ENCODE measurements at regions not wholly inside any gene's neighbourhood (a gene's known extent, or its start where the extent isn't known, plus 50 kb on each side); places are given as distances from the start of the nearest gene placed in this dataset.

- Histone ChIP-seq H3K27me3 (ENCODE audit: control insufficient read depth, insufficient read depth, low read length, poor library complexity, severe bottlenecking) (no peaks in the 10 kb centered on the region), H3K9ac (ENCODE audit: extremely low read depth, low read length, poor library complexity, severe bottlenecking) (no peak overlapping the region), H3K27ac (ENCODE audit: low read depth, low read length) (no peak overlapping the region), H3K9me3 (ENCODE audit: control insufficient read depth, low read length) (no peaks in the 10 kb centered on the region), H3K4me1 (ENCODE audit: control insufficient read depth, insufficient read depth, low read length) (no peaks in the 10 kb centered on the region), H3K4me3 (ENCODE audit: low read length) (no peak overlapping the region), H3K36me3 (ENCODE audit: control insufficient read depth, insufficient read depth, low read length) (no peaks in the 10 kb centered on the region)
- 82 to 100% methylated on average over 1 to 2 of the region's 2 CpGs for WGBS, 2 experiments (ENCODE audit: insufficient coverage in 1 of 2, insufficient read length in 1 of 2)
- TF ChIP-seq, protein P1, sequence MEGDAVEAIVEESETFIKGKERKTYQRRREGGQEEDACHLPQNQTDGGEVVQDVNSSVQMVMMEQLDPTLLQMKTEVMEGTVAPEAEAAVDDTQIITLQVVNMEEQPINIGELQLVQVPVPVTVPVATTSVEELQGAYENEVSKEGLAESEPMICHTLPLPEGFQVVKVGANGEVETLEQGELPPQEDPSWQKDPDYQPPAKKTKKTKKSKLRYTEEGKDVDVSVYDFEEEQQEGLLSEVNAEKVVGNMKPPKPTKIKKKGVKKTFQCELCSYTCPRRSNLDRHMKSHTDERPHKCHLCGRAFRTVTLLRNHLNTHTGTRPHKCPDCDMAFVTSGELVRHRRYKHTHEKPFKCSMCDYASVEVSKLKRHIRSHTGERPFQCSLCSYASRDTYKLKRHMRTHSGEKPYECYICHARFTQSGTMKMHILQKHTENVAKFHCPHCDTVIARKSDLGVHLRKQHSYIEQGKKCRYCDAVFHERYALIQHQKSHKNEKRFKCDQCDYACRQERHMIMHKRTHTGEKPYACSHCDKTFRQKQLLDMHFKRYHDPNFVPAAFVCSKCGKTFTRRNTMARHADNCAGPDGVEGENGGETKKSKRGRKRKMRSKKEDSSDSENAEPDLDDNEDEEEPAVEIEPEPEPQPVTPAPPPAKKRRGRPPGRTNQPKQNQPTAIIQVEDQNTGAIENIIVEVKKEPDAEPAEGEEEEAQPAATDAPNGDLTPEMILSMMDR (conservative IDR thresholded peaks at IDR 0.05): no peak
- Mint-ChIP-seq H3K27me3 (ENCODE audit: insufficient read depth) (peaks cover 6% of the 10 kb centered on the region), H3K27ac (no peak overlapping the region), H3K9me3 (no peaks in the 10 kb centered on the region), H3K4me3 (no peak overlapping the region), H3K4me1 (no peaks in the 10 kb centered on the region), H3K36me3 (ENCODE audit: low read depth) (no peaks in the 10 kb centered on the region)
- no peak for DNase-seq
Observed at GRCh38 chr1:19559641-19560040, 74.3 kb upstream of the CAPZB start.

- peaks cover 5% of the 10 kb centered on the region for H3K9me3 Mint-ChIP-seq
- H3K27ac Mint-ChIP-seq: no peak overlapping the region
- Histone ChIP-seq H3K9ac (ENCODE audit: extremely low read depth, low read length, poor library complexity, severe bottlenecking) (no peak overlapping the region), H3K36me3 (ENCODE audit: control insufficient read depth, insufficient read depth, low read length) (no peaks in the 10 kb centered on the region), H3K9me3 (ENCODE audit: control insufficient read depth, low read length) (peaks cover 3% of the 10 kb centered on the region), H3K27ac (ENCODE audit: low read depth, low read length) (no peak overlapping the region), H3K4me1 (ENCODE audit: control insufficient read depth, insufficient read depth, low read length) (no peaks in the 10 kb centered on the region), H3K27me3 (ENCODE audit: control insufficient read depth, insufficient read depth, low read length, poor library complexity, severe bottlenecking) (no peaks in the 10 kb centered on the region), H3K4me3 (ENCODE audit: low read length) (no peak overlapping the region)
- H3K4me3 Mint-ChIP-seq: no peak overlapping the region
- H3K4me1 Mint-ChIP-seq: no peaks in the 10 kb centered on the region
- TF ChIP-seq, protein P1 (conservative IDR thresholded peaks at IDR 0.05): no peak
- WGBS, 2 experiments (ENCODE audit: insufficient coverage in 1 of 2, insufficient read length in 1 of 2): 67 to 77% methylated on average over 1 of the region's 1 CpG
- peaks cover 6% of the 10 kb centered on the region for H3K27me3 Mint-ChIP-seq (ENCODE audit: insufficient read depth)
- DNase-seq: no peak
- H3K36me3 Mint-ChIP-seq (ENCODE audit: low read depth): no peaks in the 10 kb centered on the region
Observed at GRCh38 chr1:19557609-19558051, 72.3 kb upstream of the CAPZB start.

DNA sequence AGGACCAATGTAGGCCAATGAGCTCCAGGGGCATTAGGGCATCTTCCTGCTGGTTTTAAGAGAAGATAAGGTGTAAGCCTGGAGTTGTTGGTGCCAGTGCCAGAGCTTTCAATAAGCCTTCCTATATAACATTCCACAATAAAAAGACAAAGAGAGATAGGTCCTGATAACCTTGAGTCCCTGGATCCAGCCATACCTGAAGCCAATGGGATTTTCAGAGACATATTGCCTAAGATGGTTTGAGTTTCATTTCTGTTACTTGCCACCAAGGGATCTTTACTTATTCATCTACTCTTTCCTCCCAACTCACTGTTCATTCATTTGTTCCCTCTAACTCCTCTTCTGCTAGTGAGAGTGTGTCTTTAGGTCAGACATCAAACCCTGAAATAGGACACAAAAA, 68.8 kb upstream of the CAPZB start:
- H3K27ac ChIP-seq (ENCODE audit: low read depth, low read length): no peak overlapping the region
- no peak overlapping the region for H3K9ac ChIP-seq (ENCODE audit: extremely low read depth, low read length, poor library complexity, severe bottlenecking)
- Mint-ChIP-seq H3K27ac (no peak overlapping the region), H3K27me3 (ENCODE audit: insufficient read depth) (peaks cover 9% of the 10 kb centered on the region), H3K36me3 (ENCODE audit: low read depth) (peaks cover 1% of the 10 kb centered on the region), H3K9me3 (peaks cover 37% of the 10 kb centered on the region), H3K4me3 (no peak overlapping the region), H3K4me1 (no peaks in the 10 kb centered on the region)
- no peak for DNase-seq
- H3K36me3 ChIP-seq (ENCODE audit: control insufficient read depth, insufficient read depth, low read length): no peaks in the 10 kb centered on the region
- TF ChIP-seq, protein P1 (conservative IDR thresholded peaks at IDR 0.05): no peak
- H3K9me3 ChIP-seq (ENCODE audit: control insufficient read depth, low read length): peaks cover 29% of the 10 kb centered on the region
- no peak overlapping the region for H3K4me3 ChIP-seq (ENCODE audit: low read length)
- no peaks in the 10 kb centered on the region for H3K4me1 ChIP-seq (ENCODE audit: control insufficient read depth, insufficient read depth, low read length)
- no peaks in the 10 kb centered on the region for H3K27me3 ChIP-seq (ENCODE audit: control insufficient read depth, insufficient read depth, low read length, poor library complexity, severe bottlenecking)

Data from endodermal cell (in vitro differentiated cells).